ENCODE measurements at regions not wholly inside any gene's neighbourhood (a gene's known extent, or its start where the extent isn't known, plus 50 kb on each side); places are given as distances from the start of the nearest gene placed in this dataset.

DNA sequence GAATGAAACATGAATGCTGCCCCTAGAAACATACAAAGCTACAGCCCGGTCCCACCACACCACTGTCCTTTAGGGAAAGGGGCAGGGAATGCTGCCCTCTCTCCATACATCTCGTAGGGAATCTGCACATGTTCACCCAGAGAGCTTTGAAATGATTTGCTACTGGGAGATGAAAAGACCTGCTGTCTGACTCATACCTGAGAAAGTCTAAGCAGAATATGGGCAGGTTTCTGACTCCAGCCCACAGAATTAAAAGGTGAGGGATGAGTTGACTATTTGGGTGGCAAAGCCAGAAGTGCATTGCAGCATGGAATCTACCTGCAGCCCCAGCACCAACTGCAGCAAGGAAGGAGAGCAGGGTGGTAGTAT, 297.9 kb downstream of the TLE1 start:
- H3K4me3 ChIP-seq (ENCODE audit: low read length) = no peak overlapping the region
- no peaks in the 10 kb centered on the region for H3K36me3 ChIP-seq (ENCODE audit: control insufficient read depth, low read length)
- no peaks in the 10 kb centered on the region for H3K9me2 ChIP-seq (replicated peaks; ENCODE audit: control insufficient read depth, low read length)
- H3F3A ChIP-seq (ENCODE audit: control insufficient read depth, insufficient read depth) = no peaks in the 10 kb centered on the region
- H3K79me2 ChIP-seq (ENCODE audit: control insufficient read depth, low read length) = no peaks in the 10 kb centered on the region
- no peaks in the 10 kb centered on the region for H3K27me3 ChIP-seq (ENCODE audit: control insufficient read depth, low read length)
- H4K20me1 ChIP-seq (ENCODE audit: control insufficient read depth, insufficient read depth, low read depth, low read length) = no peaks in the 10 kb centered on the region
- H3K4me2 ChIP-seq (ENCODE audit: low read length) = no peak overlapping the region
- H3K27ac ChIP-seq (ENCODE audit: low read depth, low read length) = no peak overlapping the region
- no peaks in the 10 kb centered on the region for H3K9me3 ChIP-seq (ENCODE audit: control insufficient read depth, insufficient read depth, low read length)
- no peaks in the 10 kb centered on the region for H3K4me1 ChIP-seq (ENCODE audit: control insufficient read depth, low read length)
- no peak for TF ChIP-seq EZH2phosphoT487 (IDR thresholded peaks at IDR 0.05; ENCODE audit: borderline replicate concordance, low read length)
- TF ChIP-seq, protein P1, sequence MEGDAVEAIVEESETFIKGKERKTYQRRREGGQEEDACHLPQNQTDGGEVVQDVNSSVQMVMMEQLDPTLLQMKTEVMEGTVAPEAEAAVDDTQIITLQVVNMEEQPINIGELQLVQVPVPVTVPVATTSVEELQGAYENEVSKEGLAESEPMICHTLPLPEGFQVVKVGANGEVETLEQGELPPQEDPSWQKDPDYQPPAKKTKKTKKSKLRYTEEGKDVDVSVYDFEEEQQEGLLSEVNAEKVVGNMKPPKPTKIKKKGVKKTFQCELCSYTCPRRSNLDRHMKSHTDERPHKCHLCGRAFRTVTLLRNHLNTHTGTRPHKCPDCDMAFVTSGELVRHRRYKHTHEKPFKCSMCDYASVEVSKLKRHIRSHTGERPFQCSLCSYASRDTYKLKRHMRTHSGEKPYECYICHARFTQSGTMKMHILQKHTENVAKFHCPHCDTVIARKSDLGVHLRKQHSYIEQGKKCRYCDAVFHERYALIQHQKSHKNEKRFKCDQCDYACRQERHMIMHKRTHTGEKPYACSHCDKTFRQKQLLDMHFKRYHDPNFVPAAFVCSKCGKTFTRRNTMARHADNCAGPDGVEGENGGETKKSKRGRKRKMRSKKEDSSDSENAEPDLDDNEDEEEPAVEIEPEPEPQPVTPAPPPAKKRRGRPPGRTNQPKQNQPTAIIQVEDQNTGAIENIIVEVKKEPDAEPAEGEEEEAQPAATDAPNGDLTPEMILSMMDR (IDR thresholded peaks at IDR 0.05; ENCODE audit: low read depth, low read length, poor library complexity, severe bottlenecking) = no peak

DNA sequence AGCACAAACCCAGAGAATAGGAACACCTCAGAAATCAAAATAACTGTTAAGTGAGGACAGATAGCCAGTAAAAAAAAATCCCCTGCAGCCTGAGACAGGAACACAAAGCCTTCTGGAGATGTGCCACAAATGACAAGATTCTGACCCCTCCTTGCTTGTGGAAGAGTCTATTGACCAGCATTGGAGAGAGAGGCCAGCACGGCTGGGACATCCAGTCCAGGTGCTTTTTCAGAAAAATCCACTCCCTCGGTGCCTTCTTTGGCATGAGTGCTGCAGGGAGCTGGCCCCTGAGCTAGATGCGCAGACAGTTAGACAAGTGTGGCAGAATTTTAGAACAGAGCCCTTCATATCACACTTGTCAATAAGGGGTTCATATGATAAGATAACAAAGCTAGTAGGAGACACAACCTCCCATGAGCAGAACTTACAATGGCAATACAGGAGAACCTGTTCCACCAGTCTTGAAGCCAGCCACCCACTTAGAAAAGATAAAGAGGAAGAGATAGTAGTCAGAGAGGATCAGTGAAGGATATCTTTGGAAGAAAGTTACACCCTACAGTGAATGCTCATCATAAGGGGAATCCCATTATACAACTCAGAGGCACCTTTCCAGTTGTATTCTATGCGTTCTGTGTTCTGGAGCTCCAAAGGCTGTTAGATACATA, 298.4 kb downstream of the TLE1 start:
- no peaks in the 10 kb centered on the region for H3K79me2 ChIP-seq (ENCODE audit: control insufficient read depth, low read length)
- no peaks in the 10 kb centered on the region for H3K9me2 ChIP-seq (replicated peaks; ENCODE audit: control insufficient read depth, low read length)
- no peak for TF ChIP-seq EZH2phosphoT487 (IDR thresholded peaks at IDR 0.05; ENCODE audit: borderline replicate concordance, low read length)
- TF ChIP-seq, protein P1 (IDR thresholded peaks at IDR 0.05; ENCODE audit: low read depth, low read length, poor library complexity, severe bottlenecking) = no peak
- no peaks in the 10 kb centered on the region for H3K27me3 ChIP-seq (ENCODE audit: control insufficient read depth, low read length)
- H3K4me3 ChIP-seq (ENCODE audit: low read length) = no peak overlapping the region
- H4K20me1 ChIP-seq (ENCODE audit: control insufficient read depth, insufficient read depth, low read depth, low read length) = no peaks in the 10 kb centered on the region
- H3K27ac ChIP-seq (ENCODE audit: low read depth, low read length) = no peak overlapping the region
- no peaks in the 10 kb centered on the region for H3F3A ChIP-seq (ENCODE audit: control insufficient read depth, insufficient read depth)
- H3K4me1 ChIP-seq (ENCODE audit: control insufficient read depth, low read length) = no peaks in the 10 kb centered on the region
- no peaks in the 10 kb centered on the region for H3K36me3 ChIP-seq (ENCODE audit: control insufficient read depth, low read length)
- H3K9me3 ChIP-seq (ENCODE audit: control insufficient read depth, insufficient read depth, low read length) = no peaks in the 10 kb centered on the region
- no peak overlapping the region for H3K4me2 ChIP-seq (ENCODE audit: low read length)

- H3K79me2 ChIP-seq (ENCODE audit: control insufficient read depth, low read length) = no peaks in the 10 kb centered on the region
- no peaks in the 10 kb centered on the region for H3K4me1 ChIP-seq (ENCODE audit: control insufficient read depth, low read length)
- TF ChIP-seq, protein P1 (IDR thresholded peaks at IDR 0.05; ENCODE audit: low read depth, low read length, poor library complexity, severe bottlenecking) = no peak
- TF ChIP-seq EZH2phosphoT487 (IDR thresholded peaks at IDR 0.05; ENCODE audit: borderline replicate concordance, low read length) = no peak
- H3K27ac ChIP-seq (ENCODE audit: low read depth, low read length) = no peak overlapping the region
- no peaks in the 10 kb centered on the region for H3K9me3 ChIP-seq (ENCODE audit: control insufficient read depth, insufficient read depth, low read length)
- H3F3A ChIP-seq (ENCODE audit: control insufficient read depth, insufficient read depth) = no peaks in the 10 kb centered on the region
- no peaks in the 10 kb centered on the region for H3K9me2 ChIP-seq (replicated peaks; ENCODE audit: control insufficient read depth, low read length)
- no peaks in the 10 kb centered on the region for H4K20me1 ChIP-seq (ENCODE audit: control insufficient read depth, insufficient read depth, low read depth, low read length)
- no peaks in the 10 kb centered on the region for H3K27me3 ChIP-seq (ENCODE audit: control insufficient read depth, low read length)
- H3K36me3 ChIP-seq (ENCODE audit: control insufficient read depth, low read length) = no peaks in the 10 kb centered on the region
- H3K4me3 ChIP-seq (ENCODE audit: low read length) = no peak overlapping the region
- no peak overlapping the region for H3K4me2 ChIP-seq (ENCODE audit: low read length)
These were observed 299.8 kb downstream of the TLE1 start for GRCh38 chr9:81389569-81389993.
